K562 (cell line): ENCODE measurements at regions not wholly inside any gene's neighbourhood (a gene's known extent, or its start where the extent isn't known, plus 50 kb on each side); places are given as distances from the start of the nearest gene placed in this dataset.

Experiments
- ATAC-seq: fragments of 200-7000 bp; cut with Tn5 transposase; 3 replicates; pipeline ENCODE4 v1.9.1; 2020; ENCODE audit warnings: moderate library complexity
- BruUV-seq: library from RNA; stranded (reverse); fragments of 400-500 nt; replicated peaks from 2 replicates; lab custom pipeline; 2021; lab: Mats Ljungman, UMichigan
- CTCF ChIA-PET: fragments of 300-600 bp; formaldehyde crosslinking; extraction: SDS; loops from one replicate; lab custom pipeline; 2021; ENCODE audit warnings: low intra/inter-chr PET ratio; lab: Yijun Ruan, JAX
- POLR2A ChIA-PET: fragments of 300-600, 350-650 bp; sonication (Branson Sonifier 250); formaldehyde crosslinking; extraction: SDS; loops from one replicate; lab custom pipeline; 2021; ENCODE audit warnings: antibody characterized with exemption, inconsistent platforms; lab: Yijun Ruan, JAX
- DNase-seq, 4 experiments: peaks; one replicate each; pipeline versions ENCODE4 v3.0.0 to v3.0.0-alpha.2; 2011 to 2018; ENCODE audit warnings: low spot score in 3 of 4, mixed read lengths in 3 of 4; ENCODE audit errors: extremely low read depth in 1 of 4
- FAIRE-seq: peaks from 2 replicates; lab custom pipeline; 2011; peaks lifted over from hg19 to GRCh38; lab: Jason Lieb, UNC
- H2AFZ ChIP-seq: 2 replicates; pipeline ENCODE4 v1.6.0; 2011; ENCODE audit warnings: low read depth, low read length, control low read depth, inconsistent platforms
- H3K27ac ChIP-seq: fragments of 200-600 bp; 3 replicates; pipeline ENCODE4 v1.8.0; 2011; ENCODE audit warnings: low read depth, mild to moderate bottlenecking, control low read depth, inconsistent platforms, low read length, moderate library complexity, mixed read lengths; ENCODE audit errors: extremely low read depth
- H3K27me3 ChIP-seq, 2 experiments: fragments of 300-600 bp in 1 of 2; 2 replicates in 1 of 2; 3 replicates in 1 of 2; pipeline versions ENCODE4 v1.6.0 to v1.8.0; 2011; ENCODE audit warnings: inconsistent platforms in 2 of 2, low read length in 2 of 2, mild to moderate bottlenecking in 1 of 2, mixed read lengths in 1 of 2, moderate library complexity in 1 of 2; ENCODE audit not compliant: control insufficient read depth in 2 of 2, insufficient read depth in 2 of 2
- H3K36me3 ChIP-seq: fragments of 300-600 bp; 3 replicates; pipeline ENCODE4 v1.8.0; 2011; ENCODE audit warnings: mild to moderate bottlenecking, low read length, inconsistent platforms; ENCODE audit not compliant: control insufficient read depth, insufficient read depth
- H3K4me1 ChIP-seq, 2 experiments: fragments of 200-600 bp in 1 of 2; replicated peaks in 1 of 2; 2 replicates in 1 of 2; 3 replicates in 1 of 2; pipeline versions ENCODE4 v1.5.1 to v1.8.0; 2011; ENCODE audit warnings: inconsistent platforms in 2 of 2, low read length in 2 of 2, mild to moderate bottlenecking in 1 of 2, mixed read lengths in 1 of 2, moderate library complexity in 1 of 2; ENCODE audit not compliant: control insufficient read depth in 2 of 2, insufficient read depth in 2 of 2
- H3K4me2 ChIP-seq: 2 replicates; pipeline ENCODE4 v1.6.1; 2011; ENCODE audit warnings: low read length, control low read depth, inconsistent platforms, mixed read lengths; ENCODE audit not compliant: insufficient read depth
- H3K4me3 ChIP-seq: fragments of 200-600 bp; sonication (generic), shearing (Covaris generic); 2 replicates; pipeline ENCODE4 v1.5.1; 2016; ENCODE audit warnings: control low read depth, inconsistent platforms
- H3K79me2 ChIP-seq: fragments of 200-600 bp; 3 replicates; pipeline ENCODE4 v1.8.0; 2011; ENCODE audit warnings: low read length, inconsistent platforms; ENCODE audit not compliant: control insufficient read depth, insufficient read depth
- H3K9ac ChIP-seq, 2 experiments: 2 replicates each; pipeline versions ENCODE4 v1.6.0 to v1.6.1; 2011; ENCODE audit warnings: low read depth in 2 of 2, low read length in 2 of 2, control low read depth in 1 of 2, inconsistent platforms in 1 of 2, mild to moderate bottlenecking in 1 of 2, mixed read lengths in 1 of 2; ENCODE audit not compliant: insufficient read depth in 1 of 2
- H3K9me1 ChIP-seq: one replicate; pipeline ENCODE4 v1.6.0; 2011; ENCODE audit warnings: inconsistent platforms, mild to moderate bottlenecking, low read length, moderate library complexity; ENCODE audit not compliant: control insufficient read depth, insufficient read depth
- H3K9me3 ChIP-seq: replicated peaks from 2 replicates; pipeline ENCODE4 v1.5.1; 2011; ENCODE audit warnings: low read depth, low read length, inconsistent platforms; ENCODE audit not compliant: control insufficient read depth, insufficient read depth
- H4K20me1 ChIP-seq: replicated peaks from 2 replicates; pipeline ENCODE4 v1.6.1; 2011; ENCODE audit warnings: low read length, inconsistent platforms, mixed read lengths; ENCODE audit not compliant: control insufficient read depth, insufficient read depth
- CBX1 ChIP-seq: sonication (generic); IDR thresholded peaks from 2 replicates; pipeline ENCODE4 v1.6.1; 2016; ENCODE audit warnings: antibody characterized with exemption, low read depth, mild to moderate bottlenecking
- E2F3 ChIP-seq: fragments of 250-450 bp; sonication (Bioruptor Pico); IDR thresholded peaks from 2 replicates; pipeline ENCODE4 v1.4.0; 2020; ENCODE audit warnings: mild to moderate bottlenecking
- E2F6 ChIP-seq, 2 experiments: IDR thresholded peaks; 2 replicates each; pipeline ENCODE4 v1.6.1; 2011; ENCODE audit warnings: borderline replicate concordance in 1 of 2, control low read depth in 1 of 2, low read depth in 1 of 2, low read length in 1 of 2, mild to moderate bottlenecking in 1 of 2, mixed read lengths in 1 of 2, moderate library complexity in 1 of 2; ENCODE audit not compliant: insufficient read depth in 1 of 2, insufficient read length in 1 of 2, poor library complexity in 1 of 2, severe bottlenecking in 1 of 2; ENCODE audit errors: extremely low read depth in 1 of 2
- FOXM1 ChIP-seq, 2 experiments: fragments of 450-650 bp in 1 of 2; sonication (generic) in 1 of 2; formaldehyde crosslinking in 1 of 2; IDR thresholded peaks; 2 replicates each; pipeline versions ENCODE4 v1.6.1 to v1.9.0; 2017 to 2022; ENCODE audit warnings: low read depth in 2 of 2, mild to moderate bottlenecking in 2 of 2, missing genetic modification reagents in 1 of 2, moderate library complexity in 1 of 2
- KAT7 ChIP-seq: sonication (generic); formaldehyde crosslinking; IDR thresholded peaks from 2 replicates; pipeline ENCODE4 v1.8.0; 2022; ENCODE audit warnings: missing genetic modification reagents, mild to moderate bottlenecking, borderline replicate concordance
- KLF13 ChIP-seq: fragments of 450-650 bp; IDR thresholded peaks from 2 replicates; pipeline ENCODE4 v1.6.1; 2016; ENCODE audit warnings: missing genetic modification characterization, low read depth, mild to moderate bottlenecking, missing compliant biosample characterization, moderate library complexity, borderline replicate concordance
- NR3C1 ChIP-seq: sonication (generic); formaldehyde crosslinking; IDR thresholded peaks from 2 replicates; pipeline ENCODE4 v1.8.1; 2022; ENCODE audit warnings: missing genetic modification reagents
- ZFX ChIP-seq: sonication (generic); formaldehyde crosslinking; IDR thresholded peaks from 2 replicates; pipeline ENCODE4 v1.8.0; 2022; ENCODE audit warnings: mild to moderate bottlenecking, missing genetic modification reagents, moderate library complexity
- ZNF140 ChIP-seq: fragments of 250-450 bp; sonication (Bioruptor Pico); IDR thresholded peaks from 2 replicates; pipeline ENCODE4 v1.8.0; 2021; ENCODE audit warnings: moderate library complexity, mild to moderate bottlenecking, inconsistent platforms
- WGBS: fragments of 100-300 bp; shearing (Covaris generic); methylation state at CpG from one replicate; pipeline ENCODE4 v1.1.6; 2016; ENCODE audit warnings: low coverage, mixed read lengths; ENCODE audit not compliant: insufficient coverage; ENCODE audit errors: missing lambda C conversion rate; 5-methylcytosine and 5-hydroxymethylcytosine counted together
- in situ Hi-C: fragments of 300-500 bp; cut with MboI; formaldehyde crosslinking; loops from 4 replicates; pipeline ENCODE4 v1.15.0; 2018; ENCODE audit warnings: inconsistent platforms, mixed read lengths
- intact Hi-C: fragments of 100-400 bp; cut with micrococcal nuclease; formaldehyde crosslinking; loops from 2 replicates; pipeline ENCODE4 v1.14.2; 2022

- H4K20me1 ChIP-seq = no peaks in the 10 kb centered on the region
- BruUV-seq = no TSS peak
Observed at GRCh38 chr7:17105701-17106100, 192.8 kb upstream of the AHR start.

DNA sequence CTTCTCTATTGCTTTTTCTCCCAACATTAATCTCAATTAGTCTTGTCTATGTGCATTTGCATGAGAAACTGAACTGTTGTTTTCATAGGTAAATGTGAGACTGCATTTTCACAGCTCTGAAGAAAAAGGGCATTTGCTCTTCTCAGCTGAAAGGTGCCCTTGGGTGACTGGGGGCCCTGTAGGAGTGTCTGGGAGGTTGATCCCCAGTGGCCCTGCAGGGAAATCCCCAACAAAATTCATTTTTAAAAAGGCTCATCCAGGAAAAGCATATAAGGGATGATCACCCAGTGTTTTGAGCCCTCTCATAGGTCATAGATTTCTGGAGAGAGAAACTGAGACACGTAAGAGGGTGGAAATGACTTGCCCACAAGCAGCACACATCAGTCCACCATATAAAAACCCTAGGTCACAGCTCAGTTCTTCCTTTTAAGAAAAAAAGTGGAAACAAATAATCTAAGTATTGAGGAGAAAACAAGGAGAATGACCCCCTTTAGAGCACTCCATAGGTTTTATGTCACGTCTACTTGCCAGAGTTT is 190.3 kb upstream of the AHR start:
- Histone ChIP-seq H3K4me1 (no peaks in the 10 kb centered on the region), H2AFZ (no peak overlapping the region), H3K4me2 (no peak overlapping the region), H3K9me3 (no peaks in the 10 kb centered on the region), H3K36me3 (no peaks in the 10 kb centered on the region), H3K79me2 (no peaks in the 10 kb centered on the region), H3K9ac (no peak overlapping the region), H3K4me3 (no peak overlapping the region), H3K9me1 (no peaks in the 10 kb centered on the region), H4K20me1 (no peaks in the 10 kb centered on the region), H3K27ac (no peak overlapping the region), H3K27me3 (no peaks in the 10 kb centered on the region)
- FAIRE-seq (no peak), ATAC-seq (no peak), DNase-seq (no peak)
- intact Hi-C loops = no loop called here
- ChIA-PET CTCF (no interaction called here), POLR2A (interaction anchor here (0.6 kb wide), 1 partner anchor 12 kb away, joined by 3 read pairs; no protein-coding TSS in a partner anchor)
- 15% methylated on average over 2 of the region's 2 CpGs for WGBS
- in situ Hi-C loops = no loop called here
- no TSS peak for BruUV-seq
- TF ChIP-seq E2F6 (IDR thresholded peaks at IDR 0.05; ENCODE audit: borderline replicate concordance in 1 of 2, extremely low read depth in 1 of 2, insufficient read depth in 1 of 2, insufficient read length in 1 of 2, low read depth in 1 of 2, low read length in 1 of 2, poor library complexity in 1 of 2, severe bottlenecking in 1 of 2) (no peak), FOXM1 (IDR thresholded peaks at IDR 0.05; ENCODE audit: low read depth) (no peak), FOXM1 (CRISPR knock-in tag; IDR thresholded peaks at IDR 0.05; ENCODE audit: low read depth) (no peak), CBX1 (no peak), KAT7 (CRISPR knock-in tag) (no peak)

More at GRCh38 chr7:17105701-17106100, 192.8 kb upstream of the AHR start:
- CTCF ChIA-PET = no interaction called here
- in situ Hi-C loops (no loop called here), intact Hi-C loops (no loop called here)
- POLR2A ChIA-PET = no interaction called here
- Histone ChIP-seq H3K79me2 (no peaks in the 10 kb centered on the region), H3K9me3 (no peaks in the 10 kb centered on the region), H3K9me1 (no peaks in the 10 kb centered on the region), H3K9ac (no peak overlapping the region), H3K36me3 (no peaks in the 10 kb centered on the region), H3K27ac (no peak overlapping the region), H3K4me3 (no peak overlapping the region), H3K4me2 (no peak overlapping the region), H2AFZ (no peak overlapping the region), H3K4me1 (no peaks in the 10 kb centered on the region), H3K27me3 (no peaks in the 10 kb centered on the region)
- ATAC-seq = no peak
- no peak for DNase-seq
- TF ChIP-seq ZFX (CRISPR knock-in tag) (no peak), KLF13 (tag) (no peak), E2F3 (CRISPR knock-in tag) (no peak), ZNF140 (CRISPR knock-in tag) (no peak), NR3C1 (CRISPR knock-in tag) (no peak)
- no peak for FAIRE-seq
